GM23338 (cell line): ENCODE measurements at regions not wholly inside any gene's neighbourhood (a gene's known extent, or its start where the extent isn't known, plus 50 kb on each side); places are given as distances from the start of the nearest gene placed in this dataset.

ENCODE experiments used
- ATAC-seq: fragments of 200-7000 bp; cut with Tn5 transposase; 3 replicates; pipeline ENCODE4 v1.9.1; 2020
- DNase-seq: peaks from one replicate; pipeline ENCODE4 v3.0.0-alpha.2; 2015; ENCODE audit warnings: low spot score
- H2AFZ ChIP-seq: fragments of 200-600 bp; sonication (generic); 2 replicates; pipeline ENCODE4 v1.8.0; 2016; ENCODE audit warnings: antibody characterized with exemption, mild to moderate bottlenecking, moderate library complexity
- H3F3A ChIP-seq: fragments of 200-600 bp; sonication (generic); replicated peaks from 2 replicates; pipeline ENCODE4 v1.8.0; 2017; ENCODE audit warnings: antibody characterized with exemption, mixed run types, low read depth
- H3K27ac ChIP-seq: fragments of 200-600 bp; sonication (generic); 2 replicates; pipeline ENCODE4 v1.6.1; 2016; ENCODE audit warnings: low read depth
- H3K27me3 ChIP-seq: fragments of 200-600 bp; sonication (generic); 2 replicates; pipeline ENCODE4 v1.8.0; 2016; ENCODE audit warnings: mild to moderate bottlenecking, mixed run types, moderate library complexity; ENCODE audit not compliant: insufficient read depth
- H3K36me3 ChIP-seq: fragments of 200-600 bp; sonication (generic); 2 replicates; pipeline ENCODE4 v1.8.0; 2016; ENCODE audit warnings: mild to moderate bottlenecking; ENCODE audit not compliant: insufficient read depth
- H3K4me1 ChIP-seq: fragments of 200-600 bp; sonication (generic); 2 replicates; pipeline ENCODE4 v1.8.0; 2016; ENCODE audit warnings: mild to moderate bottlenecking, moderate library complexity; ENCODE audit not compliant: insufficient read depth
- H3K4me2 ChIP-seq: fragments of 200-600 bp; sonication (generic); 2 replicates; pipeline ENCODE4 v1.7.1; 2017; ENCODE audit warnings: mixed run types
- H3K4me3 ChIP-seq: fragments of 200-600 bp; sonication (generic); 2 replicates; pipeline ENCODE4 v1.6.1; 2016; ENCODE audit warnings: mixed run types
- H3K79me2 ChIP-seq: fragments of 200-600 bp; sonication (generic); replicated peaks from 2 replicates; pipeline ENCODE4 v1.8.0; 2017; ENCODE audit warnings: mild to moderate bottlenecking; ENCODE audit not compliant: insufficient read depth
- H3K9me2 ChIP-seq: fragments of 200-600 bp; sonication (generic); 2 replicates; pipeline ENCODE4 v1.8.0; 2017; ENCODE audit not compliant: insufficient read depth
- H4K20me1 ChIP-seq: fragments of 200-600 bp; sonication (generic); replicated peaks from 2 replicates; pipeline ENCODE4 v1.8.0; 2017; ENCODE audit warnings: mild to moderate bottlenecking; ENCODE audit not compliant: insufficient read depth
- H3K27ac Mint-ChIP-seq: 2 replicates; pipeline ENCODE4 v1.8.0; 2020; ENCODE audit warnings: inconsistent platforms, mild to moderate bottlenecking, moderate library complexity, mixed read lengths
- H3K27me3 Mint-ChIP-seq: 3 replicates; pipeline ENCODE4 v1.8.0; 2022; ENCODE audit warnings: low read depth, mild to moderate bottlenecking, moderate library complexity, mixed read lengths, inconsistent platforms; ENCODE audit not compliant: insufficient read depth, poor library complexity
- H3K36me3 Mint-ChIP-seq: 3 replicates; pipeline ENCODE4 v1.8.0; 2021; ENCODE audit warnings: low read depth, mild to moderate bottlenecking, inconsistent platforms, moderate library complexity, mixed read lengths
- H3K4me1 Mint-ChIP-seq: 3 replicates; pipeline ENCODE4 v1.8.0; 2020; ENCODE audit warnings: mild to moderate bottlenecking, inconsistent platforms, mixed read lengths
- H3K4me3 Mint-ChIP-seq: 3 replicates; pipeline ENCODE4 v1.8.0; 2021; ENCODE audit warnings: moderate library complexity, mild to moderate bottlenecking, inconsistent platforms, mixed read lengths
- H3K9me3 Mint-ChIP-seq: 3 replicates; pipeline ENCODE4 v1.8.0; 2020; ENCODE audit warnings: moderate library complexity, mild to moderate bottlenecking, inconsistent platforms, mixed read lengths
- CREB1 ChIP-seq: fragments of 250-450 bp; sonication (Bioruptor Pico); IDR thresholded peaks from 2 replicates; pipeline ENCODE4 v1.5.0; 2020; ENCODE audit warnings: low read depth, mild to moderate bottlenecking, moderate library complexity
- EZH2 ChIP-seq: fragments of 200-600 bp; sonication (generic); IDR thresholded peaks from one replicate; pipeline ENCODE4 v1.8.0; 2017; ENCODE audit warnings: antibody characterized with exemption, mild to moderate bottlenecking, low read depth; ENCODE audit not compliant: unreplicated experiment
- EZH2phosphoT487 ChIP-seq: fragments of 200-600 bp; sonication (generic); IDR thresholded peaks from one replicate; pipeline ENCODE4 v1.8.1; 2018; ENCODE audit warnings: antibody characterized with exemption; ENCODE audit not compliant: unreplicated experiment
- JUNB ChIP-seq: IDR thresholded peaks from one replicate; pipeline ENCODE4 v1.6.1; 2016; ENCODE audit warnings: antibody characterized with exemption; ENCODE audit not compliant: unreplicated experiment
- NANOG ChIP-seq: IDR thresholded peaks from 2 replicates; pipeline ENCODE4 v1.6.1; 2016; ENCODE audit warnings: antibody characterized with exemption, borderline replicate concordance
- ZNF114 ChIP-seq: fragments of 250-450 bp; sonication (Bioruptor Pico); IDR thresholded peaks from 2 replicates; pipeline ENCODE4 v1.5.0; 2020; ENCODE audit warnings: mild to moderate bottlenecking, moderate library complexity
- ZNF331 ChIP-seq: fragments of 250-450 bp; sonication (Bioruptor Pico); IDR thresholded peaks from 2 replicates; pipeline ENCODE4 v1.5.0; 2020; ENCODE audit warnings: low read depth, mild to moderate bottlenecking, moderate library complexity
- ZNF462 ChIP-seq: fragments of 250-450 bp; sonication (Bioruptor Pico); IDR thresholded peaks from 2 replicates; pipeline ENCODE4 v1.5.0; 2020; ENCODE audit warnings: mild to moderate bottlenecking, moderate library complexity
- TF ChIP-seq, protein P1 (sequence below), 2 experiments: fragments of 200-600 bp in 1 of 2; sonication (generic) in 1 of 2; conservative IDR thresholded peaks; 2 replicates each; pipeline versions ENCODE4 v1.5.1 to v1.6.1; 2016 to 2017; ENCODE audit warnings: antibody characterized with exemption in 2 of 2, low read depth in 2 of 2, mild to moderate bottlenecking in 2 of 2, moderate library complexity in 1 of 2
- TF ChIP-seq, protein P2 (sequence below): IDR thresholded peaks from 2 replicates; pipeline ENCODE4 v1.6.1; 2016; ENCODE audit warnings: antibody characterized with exemption

DNA sequence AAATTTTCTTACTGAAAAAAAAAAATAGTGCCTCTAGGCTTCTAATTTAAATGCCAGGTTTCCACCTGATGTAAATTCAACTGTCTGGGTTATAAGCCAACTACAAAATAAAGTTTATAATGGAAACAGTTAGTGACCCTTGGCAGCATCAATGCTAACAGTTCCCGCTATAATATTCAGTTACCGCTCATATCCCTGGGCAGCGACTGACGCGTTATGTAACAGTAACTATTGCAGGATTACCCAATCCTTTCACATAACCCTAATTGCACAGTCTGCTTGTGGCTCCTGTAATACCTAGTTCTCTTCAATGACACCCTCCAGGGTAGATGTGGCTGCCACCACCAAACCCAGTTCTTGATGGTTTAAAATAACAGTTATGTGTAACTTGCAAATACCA is 208.6 kb downstream of the MOXD1 start:
- H3K27ac ChIP-seq: no peak overlapping the region
- H4K20me1 ChIP-seq: no peaks in the 10 kb centered on the region
- TF ChIP-seq ZNF331 (CRISPR knock-in tag): no peak
- TF ChIP-seq EZH2phosphoT487: no peak
- no peak for TF ChIP-seq ZNF462 (CRISPR knock-in tag)
- TF ChIP-seq NANOG: no peak
- TF ChIP-seq CREB1 (CRISPR knock-in tag): no peak
- TF ChIP-seq, protein P1, sequence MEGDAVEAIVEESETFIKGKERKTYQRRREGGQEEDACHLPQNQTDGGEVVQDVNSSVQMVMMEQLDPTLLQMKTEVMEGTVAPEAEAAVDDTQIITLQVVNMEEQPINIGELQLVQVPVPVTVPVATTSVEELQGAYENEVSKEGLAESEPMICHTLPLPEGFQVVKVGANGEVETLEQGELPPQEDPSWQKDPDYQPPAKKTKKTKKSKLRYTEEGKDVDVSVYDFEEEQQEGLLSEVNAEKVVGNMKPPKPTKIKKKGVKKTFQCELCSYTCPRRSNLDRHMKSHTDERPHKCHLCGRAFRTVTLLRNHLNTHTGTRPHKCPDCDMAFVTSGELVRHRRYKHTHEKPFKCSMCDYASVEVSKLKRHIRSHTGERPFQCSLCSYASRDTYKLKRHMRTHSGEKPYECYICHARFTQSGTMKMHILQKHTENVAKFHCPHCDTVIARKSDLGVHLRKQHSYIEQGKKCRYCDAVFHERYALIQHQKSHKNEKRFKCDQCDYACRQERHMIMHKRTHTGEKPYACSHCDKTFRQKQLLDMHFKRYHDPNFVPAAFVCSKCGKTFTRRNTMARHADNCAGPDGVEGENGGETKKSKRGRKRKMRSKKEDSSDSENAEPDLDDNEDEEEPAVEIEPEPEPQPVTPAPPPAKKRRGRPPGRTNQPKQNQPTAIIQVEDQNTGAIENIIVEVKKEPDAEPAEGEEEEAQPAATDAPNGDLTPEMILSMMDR (conservative IDR thresholded peaks at IDR 0.05; ENCODE audit: low read depth in 2 of 2): no peak
- TF ChIP-seq JUNB: no peak
- TF ChIP-seq, protein P2, sequence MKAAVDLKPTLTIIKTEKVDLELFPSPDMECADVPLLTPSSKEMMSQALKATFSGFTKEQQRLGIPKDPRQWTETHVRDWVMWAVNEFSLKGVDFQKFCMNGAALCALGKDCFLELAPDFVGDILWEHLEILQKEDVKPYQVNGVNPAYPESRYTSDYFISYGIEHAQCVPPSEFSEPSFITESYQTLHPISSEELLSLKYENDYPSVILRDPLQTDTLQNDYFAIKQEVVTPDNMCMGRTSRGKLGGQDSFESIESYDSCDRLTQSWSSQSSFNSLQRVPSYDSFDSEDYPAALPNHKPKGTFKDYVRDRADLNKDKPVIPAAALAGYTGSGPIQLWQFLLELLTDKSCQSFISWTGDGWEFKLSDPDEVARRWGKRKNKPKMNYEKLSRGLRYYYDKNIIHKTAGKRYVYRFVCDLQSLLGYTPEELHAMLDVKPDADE: no peak
- no peak for TF ChIP-seq ZNF114 (CRISPR knock-in tag)
- no peak for TF ChIP-seq EZH2
- no peaks in the 10 kb centered on the region for H3K79me2 ChIP-seq
- H3K27me3 ChIP-seq: no peaks in the 10 kb centered on the region
- no peaks in the 10 kb centered on the region for H3K4me1 ChIP-seq
- no peak overlapping the region for H3K4me3 Mint-ChIP-seq
- H3F3A ChIP-seq: no peaks in the 10 kb centered on the region
- no peak overlapping the region for H2AFZ ChIP-seq
- ATAC-seq: no peak
- no peaks in the 10 kb centered on the region for H3K36me3 Mint-ChIP-seq
- no peaks in the 10 kb centered on the region for H3K9me2 ChIP-seq
- no peak overlapping the region for H3K4me2 ChIP-seq
- DNase-seq: no peak
- H3K27me3 Mint-ChIP-seq: no peaks in the 10 kb centered on the region
- no peak overlapping the region for H3K4me3 ChIP-seq
- peaks cover 6% of the 10 kb centered on the region; the same call in 2 of the 3 replicates for H3K9me3 Mint-ChIP-seq
- no peaks in the 10 kb centered on the region for H3K36me3 ChIP-seq
- peaks cover 9% of the 10 kb centered on the region; the same call in 2 of the 3 replicates for H3K4me1 Mint-ChIP-seq
- no peak overlapping the region for H3K27ac Mint-ChIP-seq
